HCT116 (cell line): ENCODE measurements at regions not wholly inside any gene's neighbourhood (a gene's known extent, or its start where the extent isn't known, plus 50 kb on each side); places are given as distances from the start of the nearest gene placed in this dataset.

ENCODE experiments used
- ATAC-seq: fragments of 200-7000 bp; cut with Tn5 transposase; 2 replicates; pipeline ENCODE4 v1.9.1; 2020; ENCODE audit warnings: mild to moderate bottlenecking, moderate library complexity
- BruUV-seq: library from RNA; stranded (reverse); fragments of 400-500 nt; replicated peaks from 2 replicates; lab custom pipeline; 2021; lab: Mats Ljungman, UMichigan
- CTCF ChIA-PET: fragments of 300-600 bp; sonication (Branson Sonifier 250); formaldehyde crosslinking; loops from one replicate; lab custom pipeline; 2021; ENCODE audit warnings: antibody characterized with exemption; lab: Charles Lee
- POLR2A ChIA-PET: fragments of 300-600, 350-600 bp; sonication (Branson Sonifier 250); formaldehyde crosslinking; loops from one replicate; lab custom pipeline; 2021; ENCODE audit warnings: antibody characterized with exemption; lab: Charles Lee
- RAD21 ChIA-PET, 2 experiments: fragments of 300-600 bp; sonication (Branson Sonifier 250); formaldehyde crosslinking; loops; one replicate each; lab custom pipeline; 2023; ENCODE audit warnings: low total read pairs in 2 of 2; ENCODE audit not compliant: uncharacterized antibody in 2 of 2, unreplicated experiment in 2 of 2, low non-redundant PET in 1 of 2; lab: Charles Lee
- DNase-seq: peaks from one replicate; pipeline ENCODE4 v3.0.0-alpha.2; 2010; ENCODE audit warnings: low read depth, low spot score
- H2AFZ ChIP-seq: fragments of 200-600 bp; shearing (Covaris generic), sonication (generic); 2 replicates; pipeline ENCODE4 v1.6.1; 2017; ENCODE audit warnings: low read depth, mixed run types, mixed read lengths, antibody characterized with exemption, low read length; ENCODE audit not compliant: poor library complexity, severe bottlenecking
- H3K27ac ChIP-seq: 2 replicates; pipeline ENCODE4 v1.5.1; 2012; ENCODE audit warnings: low read depth, low read length
- H3K27me3 ChIP-seq: fragments of 200-600 bp; sonication (generic); 2 replicates; pipeline ENCODE4 v1.6.1; 2016; ENCODE audit warnings: mixed run types, low read length, mixed read lengths; ENCODE audit not compliant: insufficient read depth
- H3K36me3 ChIP-seq, 2 experiments: fragments of 200-500 bp in 1 of 2; fragments of 200-600 bp in 1 of 2; sonication (Bioruptor generic) in 1 of 2; sonication (generic) in 1 of 2; 2 replicates each; pipeline versions ENCODE4 v1.5.1 to v1.6.1; 2014 to 2016; ENCODE audit warnings: low read length in 2 of 2, inconsistent platforms in 1 of 2, mixed read lengths in 1 of 2, mixed run types in 1 of 2; ENCODE audit not compliant: insufficient read depth in 2 of 2, control insufficient read depth in 1 of 2
- H3K4me1 ChIP-seq, 2 experiments: fragments of 200-600 bp in 1 of 2; sonication (generic) in 1 of 2; 2 replicates each; pipeline versions ENCODE4 v1.5.1 to v1.6.1; 2012 to 2017; ENCODE audit warnings: low read length in 2 of 2, inconsistent platforms in 1 of 2, mild to moderate bottlenecking in 1 of 2, mixed read lengths in 1 of 2, mixed run types in 1 of 2, moderate library complexity in 1 of 2; ENCODE audit not compliant: insufficient read depth in 2 of 2, control insufficient read depth in 1 of 2
- H3K4me2 ChIP-seq: fragments of 200-600 bp; sonication (generic); 2 replicates; pipeline ENCODE4 v1.6.1; 2017; ENCODE audit warnings: mixed run types, low read length, mixed read lengths
- H3K4me3 ChIP-seq, 2 experiments: fragments of 200-600 bp in 1 of 2; sonication (generic) in 1 of 2; replicated peaks in 1 of 2; 2 replicates each; pipeline ENCODE4 v1.5.1; 2011 to 2016; ENCODE audit warnings: low read length in 2 of 2, control low read depth in 1 of 2, low read depth in 1 of 2, mild to moderate bottlenecking in 1 of 2, mixed read lengths in 1 of 2, mixed run types in 1 of 2
- H3K79me2 ChIP-seq: fragments of 200-600 bp; sonication (generic); 2 replicates; pipeline ENCODE4 v1.6.1; 2017; ENCODE audit warnings: mild to moderate bottlenecking, mixed run types, low read length, moderate library complexity, mixed read lengths; ENCODE audit not compliant: insufficient read depth
- H3K9ac ChIP-seq: fragments of 200-600 bp; sonication (generic); 2 replicates; pipeline ENCODE4 v1.6.1; 2016; ENCODE audit warnings: low read length, mixed read lengths
- H3K9me2 ChIP-seq: fragments of 200-600 bp; sonication (generic), shearing (Covaris generic); 2 replicates; pipeline ENCODE4 v1.6.1; 2017; ENCODE audit warnings: mixed run types, mild to moderate bottlenecking, moderate library complexity; ENCODE audit not compliant: insufficient read depth
- H3K9me3 ChIP-seq, 2 experiments: fragments of 200-500 bp in 1 of 2; fragments of 200-600 bp in 1 of 2; sonication (Bioruptor generic) in 1 of 2; sonication (generic) in 1 of 2; 2 replicates each; pipeline ENCODE4 v1.6.1; 2014 to 2017; ENCODE audit warnings: low read length in 2 of 2, mixed read lengths in 2 of 2, inconsistent platforms in 1 of 2, low read depth in 1 of 2, mild to moderate bottlenecking in 1 of 2, mixed run types in 1 of 2, moderate library complexity in 1 of 2; ENCODE audit not compliant: control insufficient read depth in 1 of 2, insufficient read depth in 1 of 2
- H4K20me1 ChIP-seq: fragments of 200-600 bp; sonication (generic), shearing (Covaris generic); 2 replicates; pipeline ENCODE4 v1.6.1; 2017; ENCODE audit warnings: mixed run types, mild to moderate bottlenecking, moderate library complexity; ENCODE audit not compliant: insufficient read depth
- EZH2 ChIP-seq: fragments of 200-600 bp; sonication (generic); IDR thresholded peaks from 2 replicates; pipeline ENCODE4 v1.6.1; 2017; ENCODE audit warnings: antibody characterized with exemption, mixed run types
- POLR2AphosphoS5 ChIP-seq: IDR thresholded peaks from 2 replicates; pipeline ENCODE4 v1.6.1; 2011; ENCODE audit warnings: mild to moderate bottlenecking, low read depth, low read length, moderate library complexity
- SP1 ChIP-seq: IDR thresholded peaks from 2 replicates; pipeline ENCODE4 v1.6.1; 2012; ENCODE audit warnings: low read depth
- TCF7L2 ChIP-seq: IDR thresholded peaks from 2 replicates; pipeline ENCODE4 v1.7.0; 2011; ENCODE audit warnings: borderline replicate concordance, inconsistent platforms; ENCODE audit not compliant: insufficient read depth, insufficient read length; ENCODE audit errors: extremely low read depth
- ZNF274 ChIP-seq: fragments of 200-500 bp; sonication (Bioruptor generic); IDR thresholded peaks from 2 replicates; pipeline ENCODE4 v1.6.1; 2014; ENCODE audit warnings: mild to moderate bottlenecking, low read depth, low read length, inconsistent platforms
- intact Hi-C: fragments of 100-400 bp; cut with micrococcal nuclease; formaldehyde crosslinking; loops from 2 replicates; pipeline ENCODE4 v1.10.0; 2022
- TF ChIP-seq, protein P1 (sequence below): IDR thresholded peaks from 2 replicates; pipeline ENCODE4 v1.6.1; 2012; ENCODE audit warnings: low read depth

- BruUV-seq, result no TSS peak
- H3K4me3 ChIP-seq, result no peak overlapping the region
- TF ChIP-seq TCF7L2, result no peak
- no peak for TF ChIP-seq EZH2
- TF ChIP-seq SP1, result no peak
- TF ChIP-seq, protein P1, sequence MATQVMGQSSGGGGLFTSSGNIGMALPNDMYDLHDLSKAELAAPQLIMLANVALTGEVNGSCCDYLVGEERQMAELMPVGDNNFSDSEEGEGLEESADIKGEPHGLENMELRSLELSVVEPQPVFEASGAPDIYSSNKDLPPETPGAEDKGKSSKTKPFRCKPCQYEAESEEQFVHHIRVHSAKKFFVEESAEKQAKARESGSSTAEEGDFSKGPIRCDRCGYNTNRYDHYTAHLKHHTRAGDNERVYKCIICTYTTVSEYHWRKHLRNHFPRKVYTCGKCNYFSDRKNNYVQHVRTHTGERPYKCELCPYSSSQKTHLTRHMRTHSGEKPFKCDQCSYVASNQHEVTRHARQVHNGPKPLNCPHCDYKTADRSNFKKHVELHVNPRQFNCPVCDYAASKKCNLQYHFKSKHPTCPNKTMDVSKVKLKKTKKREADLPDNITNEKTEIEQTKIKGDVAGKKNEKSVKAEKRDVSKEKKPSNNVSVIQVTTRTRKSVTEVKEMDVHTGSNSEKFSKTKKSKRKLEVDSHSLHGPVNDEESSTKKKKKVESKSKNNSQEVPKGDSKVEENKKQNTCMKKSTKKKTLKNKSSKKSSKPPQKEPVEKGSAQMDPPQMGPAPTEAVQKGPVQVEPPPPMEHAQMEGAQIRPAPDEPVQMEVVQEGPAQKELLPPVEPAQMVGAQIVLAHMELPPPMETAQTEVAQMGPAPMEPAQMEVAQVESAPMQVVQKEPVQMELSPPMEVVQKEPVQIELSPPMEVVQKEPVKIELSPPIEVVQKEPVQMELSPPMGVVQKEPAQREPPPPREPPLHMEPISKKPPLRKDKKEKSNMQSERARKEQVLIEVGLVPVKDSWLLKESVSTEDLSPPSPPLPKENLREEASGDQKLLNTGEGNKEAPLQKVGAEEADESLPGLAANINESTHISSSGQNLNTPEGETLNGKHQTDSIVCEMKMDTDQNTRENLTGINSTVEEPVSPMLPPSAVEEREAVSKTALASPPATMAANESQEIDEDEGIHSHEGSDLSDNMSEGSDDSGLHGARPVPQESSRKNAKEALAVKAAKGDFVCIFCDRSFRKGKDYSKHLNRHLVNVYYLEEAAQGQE, result no peak
- TF ChIP-seq ZNF274, result no peak
- TF ChIP-seq POLR2AphosphoS5, result no peak
- no peak for DNase-seq
- no peaks in the 10 kb centered on the region for H3K9me3 ChIP-seq
- intact Hi-C loops, result no loop called here
- no peak overlapping the region for H2AFZ ChIP-seq
- CTCF ChIA-PET, result no interaction called here
- no peak overlapping the region for H3K9ac ChIP-seq
- POLR2A ChIA-PET, result no interaction called here
- RAD21 ChIA-PET, result no interaction called here
- H3K9me2 ChIP-seq, result no peaks in the 10 kb centered on the region
- no peaks in the 10 kb centered on the region for H4K20me1 ChIP-seq
- H3K36me3 ChIP-seq, result no peaks in the 10 kb centered on the region
- H3K27ac ChIP-seq, result no peak overlapping the region
- ATAC-seq, result no peak
- no peak overlapping the region for H3K4me2 ChIP-seq
- no peaks in the 10 kb centered on the region for H3K27me3 ChIP-seq
- no peaks in the 10 kb centered on the region; a peak in 1 of 4 replicates for H3K4me1 ChIP-seq
- no peaks in the 10 kb centered on the region for H3K79me2 ChIP-seq
These were observed 123.7 kb upstream of the KCTD7 start for GRCh38 chr7:66505009-66505408.
